Activated CD4-positive, alpha-beta T cell treated with anti-CD3 and anti-CD28 coated beads, Interleukin-2, amount 10 ng/mL, durations not matched to agents 24 days and 14 days (primary cell): ENCODE measurements at regions not wholly inside any gene's neighbourhood (a gene's known extent, or its start where the extent isn't known, plus 50 kb on each side); places are given as distances from the start of the nearest gene placed in this dataset.
"Not testable (repeated sequence)": the region's sequence is repeated elsewhere in the genome, so short reads cannot be mapped to it uniquely, and the experiment has no call there.

Experiments used
- DNase-seq: peaks from one replicate; pipeline ENCODE4 v3.0.0; 2022
- H3K27ac Mint-ChIP-seq: one replicate; pipeline ENCODE4 v1.8.0; 2022; ENCODE audit warnings: mild to moderate bottlenecking, mixed read lengths
- H3K27me3 Mint-ChIP-seq: one replicate; pipeline ENCODE4 v1.8.0; 2022; ENCODE audit warnings: mixed read lengths
- H3K36me3 Mint-ChIP-seq: one replicate; pipeline ENCODE4 v1.8.0; 2022; ENCODE audit warnings: low read depth, mild to moderate bottlenecking, mixed read lengths
- H3K4me1 Mint-ChIP-seq: one replicate; pipeline ENCODE4 v1.8.0; 2021; ENCODE audit warnings: mixed read lengths
- H3K4me3 Mint-ChIP-seq: one replicate; pipeline ENCODE4 v1.8.0; 2022; ENCODE audit warnings: mild to moderate bottlenecking, moderate library complexity, mixed read lengths
- H3K9me3 Mint-ChIP-seq: one replicate; pipeline ENCODE4 v1.8.0; 2021; ENCODE audit warnings: mixed read lengths
- intact Hi-C: fragments of 100-400 bp; cut with micrococcal nuclease; formaldehyde crosslinking; loops from one replicate; pipeline ENCODE4 v1.15.1; 2023

GRCh38 chr21:38067086-38067739, 151.0 kb upstream of the KCNJ6 start:
- Mint-ChIP-seq H3K27ac (no peak overlapping the region), H3K9me3 (no peaks in the 10 kb centered on the region), H3K27me3 (no peaks in the 10 kb centered on the region), H3K36me3 (no peaks in the 10 kb centered on the region), H3K4me1 (no peaks in the 10 kb centered on the region), H3K4me3 (no peak overlapping the region)
- intact Hi-C loops: no loop called here
- no peak for DNase-seq

GRCh38 chr21:38072489-38072888, 156.2 kb upstream of the KCNJ6 start:
- Mint-ChIP-seq H3K4me3 (no peak overlapping the region), H3K4me1 (no peaks in the 10 kb centered on the region), H3K9me3 (peaks cover 4% of the 10 kb centered on the region), H3K27ac (no peak overlapping the region), H3K27me3 (no peaks in the 10 kb centered on the region), H3K36me3 (no peaks in the 10 kb centered on the region)
- intact Hi-C loops: no loop called here
- DNase-seq: no peak

- H3K27me3 Mint-ChIP-seq: no peaks in the 10 kb centered on the region
- no peak overlapping the region for H3K27ac Mint-ChIP-seq
- peaks cover 4% of the 10 kb centered on the region for H3K9me3 Mint-ChIP-seq
- H3K4me1 Mint-ChIP-seq: no peaks in the 10 kb centered on the region
- H3K4me3 Mint-ChIP-seq: no peak overlapping the region
- H3K36me3 Mint-ChIP-seq: no peaks in the 10 kb centered on the region
- DNase-seq: no peak
- intact Hi-C loops: no loop called here
Observed at GRCh38 chr21:38075833-38076587, 159.8 kb upstream of the KCNJ6 start.

- Mint-ChIP-seq H3K36me3 (no peaks in the 10 kb centered on the region), H3K4me1 (no peaks in the 10 kb centered on the region), H3K4me3 (no peak overlapping the region), H3K27ac (no peak overlapping the region), H3K9me3 (peaks cover 4% of the 10 kb centered on the region), H3K27me3 (no peaks in the 10 kb centered on the region)
- intact Hi-C loops: no loop called here
- DNase-seq: no peak
Observed at GRCh38 chr21:38077569-38077968, 161.3 kb upstream of the KCNJ6 start.

GRCh38 chr21:38080888-38081287, 164.6 kb upstream of the KCNJ6 start:
- Mint-ChIP-seq H3K36me3 (no peaks in the 10 kb centered on the region), H3K9me3 (no peaks in the 10 kb centered on the region), H3K27me3 (no peaks in the 10 kb centered on the region), H3K4me1 (no peaks in the 10 kb centered on the region), H3K4me3 (no peak overlapping the region), H3K27ac (no peak overlapping the region)
- peak; percentile 31 for DNase-seq
- intact Hi-C loops: no loop called here

- Mint-ChIP-seq H3K4me1 (no peaks in the 10 kb centered on the region), H3K36me3 (no peaks in the 10 kb centered on the region), H3K27ac (no peak overlapping the region), H3K4me3 (no peak overlapping the region), H3K9me3 (no peaks in the 10 kb centered on the region), H3K27me3 (no peaks in the 10 kb centered on the region)
- DNase-seq: peak; percentile 18
- intact Hi-C loops: no loop called here
Observed at GRCh38 chr21:38081708-38082107, 165.5 kb upstream of the KCNJ6 start.

GRCh38 chr21:38082936-38083485, 166.8 kb upstream of the KCNJ6 start:
- Mint-ChIP-seq H3K27ac (no peak overlapping the region), H3K4me3 (no peak overlapping the region), H3K4me1 (no peaks in the 10 kb centered on the region), H3K9me3 (no peaks in the 10 kb centered on the region), H3K27me3 (no peaks in the 10 kb centered on the region), H3K36me3 (no peaks in the 10 kb centered on the region)
- intact Hi-C loops: no loop called here
- DNase-seq: peak; percentile 26

GRCh38 chr21:38083535-38083934, 167.3 kb upstream of the KCNJ6 start:
- Mint-ChIP-seq H3K36me3 (no peaks in the 10 kb centered on the region), H3K27me3 (no peaks in the 10 kb centered on the region), H3K4me1 (no peaks in the 10 kb centered on the region), H3K27ac (no peak overlapping the region), H3K4me3 (no peak overlapping the region), H3K9me3 (no peaks in the 10 kb centered on the region)
- intact Hi-C loops: no loop called here
- DNase-seq: peak; percentile 23

- peak; percentile 4 for DNase-seq
- Mint-ChIP-seq H3K27me3 (no peaks in the 10 kb centered on the region), H3K36me3 (no peaks in the 10 kb centered on the region), H3K4me3 (no peak overlapping the region), H3K4me1 (no peaks in the 10 kb centered on the region), H3K27ac (no peak overlapping the region), H3K9me3 (no peaks in the 10 kb centered on the region)
- intact Hi-C loops: no loop called here
Observed at GRCh38 chr21:38086580-38086979, 170.2 kb upstream of the KCNJ15 start.

- no peak overlapping the region for H3K4me3 Mint-ChIP-seq
- H3K4me1 Mint-ChIP-seq: no peaks in the 10 kb centered on the region
- no peak overlapping the region for H3K27ac Mint-ChIP-seq
- intact Hi-C loops: no loop called here
- no peaks in the 10 kb centered on the region for H3K36me3 Mint-ChIP-seq
- no peaks in the 10 kb centered on the region for H3K27me3 Mint-ChIP-seq
- DNase-seq: peak; percentile 28
- H3K9me3 Mint-ChIP-seq: no peaks in the 10 kb centered on the region
Observed at GRCh38 chr21:38088916-38089762, 167.7 kb upstream of the KCNJ15 start.

GRCh38 chr21:38089763-38090046, 167.1 kb upstream of the KCNJ15 start:
- Mint-ChIP-seq H3K4me3 (no peak overlapping the region), H3K4me1 (no peaks in the 10 kb centered on the region), H3K36me3 (no peaks in the 10 kb centered on the region), H3K27me3 (no peaks in the 10 kb centered on the region), H3K27ac (no peak overlapping the region), H3K9me3 (no peaks in the 10 kb centered on the region)
- intact Hi-C loops: no loop called here
- DNase-seq: no peak

- DNase-seq, intact Hi-C loops: not testable (repeated sequence)
Observed at GRCh38 chr21:38091061-38091460, 165.7 kb upstream of the KCNJ15 start.

GRCh38 chr21:38092051-38092450, 164.7 kb upstream of the KCNJ15 start:
- intact Hi-C loops: no loop called here
- H3K36me3 Mint-ChIP-seq: no peaks in the 10 kb centered on the region
- DNase-seq: no peak

More at GRCh38 chr21:38091061-38091460, 165.7 kb upstream of the KCNJ15 start:
- not testable (repeated sequence) for H3K27me3 Mint-ChIP-seq, H3K27ac Mint-ChIP-seq, H3K4me1 Mint-ChIP-seq, H3K9me3 Mint-ChIP-seq, H3K36me3 Mint-ChIP-seq, H3K4me3 Mint-ChIP-seq

GRCh38 chr21:38095220-38095619, 161.6 kb upstream of the KCNJ15 start:
- H3K36me3 Mint-ChIP-seq: no peaks in the 10 kb centered on the region
- H3K27me3 Mint-ChIP-seq: peaks cover 5% of the 10 kb centered on the region
- no peaks in the 10 kb centered on the region for H3K9me3 Mint-ChIP-seq
- intact Hi-C loops: no loop called here
- no peak overlapping the region for H3K4me3 Mint-ChIP-seq
- DNase-seq: no peak
- no peaks in the 10 kb centered on the region for H3K4me1 Mint-ChIP-seq
- H3K27ac Mint-ChIP-seq: no peak overlapping the region

More at GRCh38 chr21:38092051-38092450, 164.7 kb upstream of the KCNJ15 start:
- Mint-ChIP-seq H3K27ac (no peak overlapping the region), H3K9me3 (no peaks in the 10 kb centered on the region), H3K4me3 (no peak overlapping the region), H3K27me3 (peaks cover 2% of the 10 kb centered on the region), H3K4me1 (no peaks in the 10 kb centered on the region)
